SHP77 (cell line): ENCODE measurements at regions not wholly inside any gene's neighbourhood (a gene's known extent, or its start where the extent isn't known, plus 50 kb on each side); places are given as distances from the start of the nearest gene placed in this dataset.
A peak's percentile ranks its signal among the peaks of the same experiment; 100 is the strongest.

Experiments
- DNase-seq, 2 experiments: peaks; one replicate each; lab custom pipeline; 2025; lab: John Stamatoyannopoulos, UW

GRCh38 chr6:44560458-44561059 lies 173.1 kb downstream of the CDC5L start:
- DNase-seq = no peak

- no peak for DNase-seq
These were observed 173.6 kb downstream of the CDC5L start for GRCh38 chr6:44561060-44561623.

- no peak for DNase-seq
These were observed 174.5 kb downstream of the CDC5L start for GRCh38 chr6:44561832-44562665.

GRCh38 chr6:44563397-44563796 lies 175.9 kb downstream of the CDC5L start:
- peak in 1 of 2 experiments; percentile 10 for DNase-seq

GRCh38 chr6:44564906-44565524 lies 177.5 kb downstream of the CDC5L start:
- no peak for DNase-seq

- no peak for DNase-seq
These were observed 179.9 kb downstream of the CDC5L start for GRCh38 chr6:44567406-44567805.

- no peak for DNase-seq
These were observed 181.6 kb downstream of the CDC5L start for GRCh38 chr6:44569131-44569530.

GRCh38 chr6:44569931-44570385 lies 182.5 kb downstream of the CDC5L start:
- no peak for DNase-seq

GRCh38 chr6:44571510-44571909 lies 184.0 kb downstream of the CDC5L start:
- no peak for DNase-seq

GRCh38 chr6:44572346-44572745 lies 184.8 kb downstream of the CDC5L start:
- no peak for DNase-seq

GRCh38 chr6:44575644-44576043 lies 188.1 kb downstream of the CDC5L start:
- no peak for DNase-seq

- no peak for DNase-seq
These were observed 188.7 kb downstream of the CDC5L start for GRCh38 chr6:44576132-44576631.

- no peak for DNase-seq
These were observed 193.4 kb downstream of the CDC5L start for GRCh38 chr6:44580901-44581300.

- no peak for DNase-seq
These were observed 195.4 kb downstream of the CDC5L start for GRCh38 chr6:44582930-44583329.

- DNase-seq = no peak
These were observed 203.0 kb downstream of the CDC5L start for GRCh38 chr6:44590471-44590870.

- peak; percentile 38 to 67 for DNase-seq
These were observed 206.0 kb downstream of the CDC5L start for GRCh38 chr6:44593539-44593944.

GRCh38 chr6:44594481-44594880 lies 207.0 kb downstream of the CDC5L start:
- no peak for DNase-seq

GRCh38 chr6:44598679-44599078 lies 211.2 kb downstream of the CDC5L start:
- no peak for DNase-seq

GRCh38 chr6:44599672-44600071 lies 212.2 kb downstream of the CDC5L start:
- no peak for DNase-seq

GRCh38 chr6:44603044-44603686 lies 215.7 kb downstream of the CDC5L start:
- no peak for DNase-seq

- DNase-seq = peak in 1 of 2 experiments; percentile 34
These were observed 219.0 kb downstream of the CDC5L start for GRCh38 chr6:44606504-44606903.

- no peak for DNase-seq
These were observed 219.5 kb downstream of the CDC5L start for GRCh38 chr6:44606976-44607375.
